ENCODE measurements at regions not wholly inside any gene's neighbourhood (a gene's known extent, or its start where the extent isn't known, plus 50 kb on each side); places are given as distances from the start of the nearest gene placed in this dataset.

- no peak for DNase-seq (ENCODE audit: low read depth in 3 of 3, low spot score in 2 of 3)
Observed at GRCh38 chr14:25108959-25109358, 59.0 kb upstream of the STXBP6 start.

GRCh38 chr14:25108291-25108690 is 58.3 kb upstream of the STXBP6 start:
- DNase-seq (ENCODE audit: low read depth in 3 of 3, low spot score in 2 of 3): no peak

DNA sequence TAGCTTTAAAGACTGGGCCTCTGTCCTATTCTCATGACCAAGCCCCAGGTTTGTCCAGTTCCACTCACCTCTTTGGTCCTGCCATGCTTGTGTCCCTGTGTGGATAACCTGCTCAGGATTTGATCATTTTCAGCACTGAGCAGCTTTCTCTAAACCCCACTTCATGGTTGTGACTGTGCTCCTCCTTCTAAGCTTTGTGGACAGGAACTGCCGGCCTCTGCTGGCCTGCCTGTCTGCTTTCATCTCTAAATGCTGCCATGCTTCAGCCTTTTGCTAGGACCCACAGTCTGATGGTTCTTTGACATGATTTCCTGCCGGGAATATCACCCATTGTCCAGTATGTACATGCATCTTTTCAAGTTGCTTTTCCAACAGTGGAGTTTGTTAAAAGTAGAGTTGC is 53.9 kb upstream of the STXBP6 start:
- DNase-seq (ENCODE audit: low read depth in 3 of 3, low spot score in 2 of 3): no peak

GRCh38 chr14:25103271-25103670 is 53.3 kb upstream of the STXBP6 start:
- DNase-seq (ENCODE audit: low read depth in 3 of 3, low spot score in 2 of 3): no peak

GRCh38 chr14:25102788-25103187 is 52.8 kb upstream of the STXBP6 start:
- no peak for DNase-seq (ENCODE audit: low read depth in 3 of 3, low spot score in 2 of 3)

GRCh38 chr14:25101276-25101675 is 51.3 kb upstream of the STXBP6 start:
- no peak for DNase-seq (ENCODE audit: low read depth in 3 of 3, low spot score in 2 of 3)

All from right renal cortex interstitium (tissue), 3 donors.